OCI-LY1 (cell line): ENCODE measurements at regions not wholly inside any gene's neighbourhood (a gene's known extent, or its start where the extent isn't known, plus 50 kb on each side); places are given as distances from the start of the nearest gene placed in this dataset.

Experiments
- CTCF ChIP-seq: fragments of 200-600 bp; sonication (generic), shearing (Covaris generic); IDR thresholded peaks from 2 replicates; pipeline ENCODE4 v1.5.1; 2017; ENCODE audit warnings: mild to moderate bottlenecking, antibody characterized with exemption, low read length, moderate library complexity, mixed read lengths
- EZH2 ChIP-seq: fragments of 200-600 bp; sonication (generic), shearing (Covaris generic); IDR thresholded peaks from 2 replicates; pipeline ENCODE4 v1.8.0; 2017; ENCODE audit warnings: borderline replicate concordance, mixed run types, mild to moderate bottlenecking, antibody characterized with exemption, low read length, moderate library complexity, mixed read lengths

- TF ChIP-seq CTCF (no peak), EZH2 (no peak)
These were observed 411.0 kb downstream of the C6orf118 start for GRCh38 chr6:164898412-164898811.
